ENCODE measurements at regions not wholly inside any gene's neighbourhood (a gene's known extent, or its start where the extent isn't known, plus 50 kb on each side); places are given as distances from the start of the nearest gene placed in this dataset.

DNA sequence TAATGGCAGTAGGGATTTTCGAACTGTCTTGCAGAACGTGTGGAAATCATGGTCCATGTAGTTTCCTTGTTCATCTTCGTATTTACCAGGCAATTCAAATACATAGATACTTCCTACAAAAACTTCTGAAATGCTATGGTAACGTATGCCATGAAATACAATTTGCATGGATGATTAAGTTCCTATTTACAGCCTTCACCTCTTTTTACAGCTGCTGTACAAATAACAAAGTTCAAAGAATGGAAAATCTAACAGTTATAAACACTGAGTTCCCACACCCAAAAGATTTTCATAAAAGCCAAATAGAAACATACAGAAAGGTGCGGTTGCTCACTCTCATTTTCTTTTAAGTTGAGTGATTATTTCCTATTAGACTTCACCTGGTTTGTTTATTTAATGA, 115.8 kb upstream of the TNFSF11 start:
- intact Hi-C loops (cut with micrococcal nuclease; ENCODE audit: unreplicated experiment) (no loop called here), in situ Hi-C loops (cut with HindIII; ENCODE audit: low pct_unique_long_range_greater_than_20kb, low sequenced_read_pairs) (no loop called here)
- ChIA-PET CTCF (no interaction called here), POLR2A (no interaction called here)
- no peaks in the 10 kb centered on the region for H3K9me3 ChIP-seq (ENCODE audit: control insufficient read depth, insufficient read depth, low read depth, low read length)
- no peak overlapping the region for H3K4me3 ChIP-seq (ENCODE audit: low read depth in 2 of 2, low read length in 2 of 2)
- no peaks in the 10 kb centered on the region for H3K27me3 ChIP-seq (ENCODE audit: control insufficient read depth, insufficient read depth, low read length)
- TF ChIP-seq, protein P1, sequence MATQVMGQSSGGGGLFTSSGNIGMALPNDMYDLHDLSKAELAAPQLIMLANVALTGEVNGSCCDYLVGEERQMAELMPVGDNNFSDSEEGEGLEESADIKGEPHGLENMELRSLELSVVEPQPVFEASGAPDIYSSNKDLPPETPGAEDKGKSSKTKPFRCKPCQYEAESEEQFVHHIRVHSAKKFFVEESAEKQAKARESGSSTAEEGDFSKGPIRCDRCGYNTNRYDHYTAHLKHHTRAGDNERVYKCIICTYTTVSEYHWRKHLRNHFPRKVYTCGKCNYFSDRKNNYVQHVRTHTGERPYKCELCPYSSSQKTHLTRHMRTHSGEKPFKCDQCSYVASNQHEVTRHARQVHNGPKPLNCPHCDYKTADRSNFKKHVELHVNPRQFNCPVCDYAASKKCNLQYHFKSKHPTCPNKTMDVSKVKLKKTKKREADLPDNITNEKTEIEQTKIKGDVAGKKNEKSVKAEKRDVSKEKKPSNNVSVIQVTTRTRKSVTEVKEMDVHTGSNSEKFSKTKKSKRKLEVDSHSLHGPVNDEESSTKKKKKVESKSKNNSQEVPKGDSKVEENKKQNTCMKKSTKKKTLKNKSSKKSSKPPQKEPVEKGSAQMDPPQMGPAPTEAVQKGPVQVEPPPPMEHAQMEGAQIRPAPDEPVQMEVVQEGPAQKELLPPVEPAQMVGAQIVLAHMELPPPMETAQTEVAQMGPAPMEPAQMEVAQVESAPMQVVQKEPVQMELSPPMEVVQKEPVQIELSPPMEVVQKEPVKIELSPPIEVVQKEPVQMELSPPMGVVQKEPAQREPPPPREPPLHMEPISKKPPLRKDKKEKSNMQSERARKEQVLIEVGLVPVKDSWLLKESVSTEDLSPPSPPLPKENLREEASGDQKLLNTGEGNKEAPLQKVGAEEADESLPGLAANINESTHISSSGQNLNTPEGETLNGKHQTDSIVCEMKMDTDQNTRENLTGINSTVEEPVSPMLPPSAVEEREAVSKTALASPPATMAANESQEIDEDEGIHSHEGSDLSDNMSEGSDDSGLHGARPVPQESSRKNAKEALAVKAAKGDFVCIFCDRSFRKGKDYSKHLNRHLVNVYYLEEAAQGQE (IDR thresholded peaks at IDR 0.05; ENCODE audit: insufficient read depth in 1 of 2, low read depth in 2 of 2, low read length in 1 of 2): no peak
- TF ChIP-seq POLR2AphosphoS5 (IDR thresholded peaks at IDR 0.05; ENCODE audit: low read depth, low read length) (no peak), SIN3A (IDR thresholded peaks at IDR 0.05; ENCODE audit: borderline replicate concordance, insufficient read depth, low read depth, low read length) (no peak), TCF7L2 (IDR thresholded peaks at IDR 0.05; ENCODE audit: low read depth, low read length) (no peak)
- TF ChIP-seq, protein P2, sequence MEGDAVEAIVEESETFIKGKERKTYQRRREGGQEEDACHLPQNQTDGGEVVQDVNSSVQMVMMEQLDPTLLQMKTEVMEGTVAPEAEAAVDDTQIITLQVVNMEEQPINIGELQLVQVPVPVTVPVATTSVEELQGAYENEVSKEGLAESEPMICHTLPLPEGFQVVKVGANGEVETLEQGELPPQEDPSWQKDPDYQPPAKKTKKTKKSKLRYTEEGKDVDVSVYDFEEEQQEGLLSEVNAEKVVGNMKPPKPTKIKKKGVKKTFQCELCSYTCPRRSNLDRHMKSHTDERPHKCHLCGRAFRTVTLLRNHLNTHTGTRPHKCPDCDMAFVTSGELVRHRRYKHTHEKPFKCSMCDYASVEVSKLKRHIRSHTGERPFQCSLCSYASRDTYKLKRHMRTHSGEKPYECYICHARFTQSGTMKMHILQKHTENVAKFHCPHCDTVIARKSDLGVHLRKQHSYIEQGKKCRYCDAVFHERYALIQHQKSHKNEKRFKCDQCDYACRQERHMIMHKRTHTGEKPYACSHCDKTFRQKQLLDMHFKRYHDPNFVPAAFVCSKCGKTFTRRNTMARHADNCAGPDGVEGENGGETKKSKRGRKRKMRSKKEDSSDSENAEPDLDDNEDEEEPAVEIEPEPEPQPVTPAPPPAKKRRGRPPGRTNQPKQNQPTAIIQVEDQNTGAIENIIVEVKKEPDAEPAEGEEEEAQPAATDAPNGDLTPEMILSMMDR (IDR thresholded peaks at IDR 0.05): no peak
- DNase-seq (ENCODE audit: low read depth, low spot score): no peak
- no peaks in the 10 kb centered on the region for H3K36me3 ChIP-seq (ENCODE audit: control insufficient read depth, insufficient read depth, low read length)
- no peak overlapping the region for H3K27ac ChIP-seq (ENCODE audit: low read length)
- ATAC-seq: no peak
- no peaks in the 10 kb centered on the region for H3K4me1 ChIP-seq (ENCODE audit: control insufficient read depth, insufficient read depth, low read length)
- BruUV-seq (replicated peaks): no TSS peak

DNA sequence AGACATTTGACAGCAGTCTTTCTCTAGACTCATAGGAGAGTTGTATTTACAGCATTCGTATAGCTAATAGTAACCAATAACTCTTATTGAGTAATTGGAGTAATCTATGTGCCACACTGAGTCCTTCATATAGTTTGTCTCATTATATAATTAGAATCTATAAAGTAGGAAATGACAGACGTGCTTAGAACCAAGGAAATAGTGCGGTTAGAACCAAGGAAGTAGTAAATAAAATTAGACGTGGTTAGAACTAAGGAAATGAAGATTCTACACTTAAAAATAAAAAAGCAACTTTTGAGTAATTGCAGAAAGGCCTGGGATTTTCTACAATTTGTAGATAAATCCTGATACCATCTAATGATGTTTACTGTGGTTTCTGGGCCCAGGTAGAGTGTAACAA, 107.8 kb upstream of the TNFSF11 start:
- H3K27ac ChIP-seq (ENCODE audit: low read length): no peak overlapping the region
- ATAC-seq: no peak
- ChIA-PET POLR2A (no interaction called here), CTCF (no interaction called here)
- in situ Hi-C loops (cut with HindIII; ENCODE audit: low pct_unique_long_range_greater_than_20kb, low sequenced_read_pairs) (no loop called here), intact Hi-C loops (cut with micrococcal nuclease; ENCODE audit: unreplicated experiment) (no loop called here)
- TF ChIP-seq TCF7L2 (IDR thresholded peaks at IDR 0.05; ENCODE audit: low read depth, low read length) (no peak), POLR2AphosphoS5 (IDR thresholded peaks at IDR 0.05; ENCODE audit: low read depth, low read length) (no peak), SIN3A (IDR thresholded peaks at IDR 0.05; ENCODE audit: borderline replicate concordance, insufficient read depth, low read depth, low read length) (no peak)
- TF ChIP-seq, protein P1 (IDR thresholded peaks at IDR 0.05; ENCODE audit: insufficient read depth in 1 of 2, low read depth in 2 of 2, low read length in 1 of 2): no peak
- TF ChIP-seq, protein P2 (IDR thresholded peaks at IDR 0.05): no peak
- H3K27me3 ChIP-seq (ENCODE audit: control insufficient read depth, insufficient read depth, low read length): no peaks in the 10 kb centered on the region
- BruUV-seq (replicated peaks): no TSS peak
- no peaks in the 10 kb centered on the region for H3K4me1 ChIP-seq (ENCODE audit: control insufficient read depth, insufficient read depth, low read length)
- no peak for DNase-seq (ENCODE audit: low read depth, low spot score)
- H3K9me3 ChIP-seq (ENCODE audit: control insufficient read depth, insufficient read depth, low read depth, low read length): no peaks in the 10 kb centered on the region
- H3K4me3 ChIP-seq (ENCODE audit: low read depth in 2 of 2, low read length in 2 of 2): no peak overlapping the region
- no peaks in the 10 kb centered on the region for H3K36me3 ChIP-seq (ENCODE audit: control insufficient read depth, insufficient read depth, low read length)
